GM12873 (cell line): ENCODE measurements at regions not wholly inside any gene's neighbourhood (a gene's known extent, or its start where the extent isn't known, plus 50 kb on each side); places are given as distances from the start of the nearest gene placed in this dataset.

Experiments
- TF ChIP-seq, protein P1 (sequence below): IDR thresholded peaks from 2 replicates; pipeline ENCODE4 v1.5.1; 2012; ENCODE audit warnings: low read depth, mild to moderate bottlenecking, moderate library complexity, low read length, control low read depth; ENCODE audit not compliant: insufficient read depth; ENCODE audit errors: missing control alignments

DNA sequence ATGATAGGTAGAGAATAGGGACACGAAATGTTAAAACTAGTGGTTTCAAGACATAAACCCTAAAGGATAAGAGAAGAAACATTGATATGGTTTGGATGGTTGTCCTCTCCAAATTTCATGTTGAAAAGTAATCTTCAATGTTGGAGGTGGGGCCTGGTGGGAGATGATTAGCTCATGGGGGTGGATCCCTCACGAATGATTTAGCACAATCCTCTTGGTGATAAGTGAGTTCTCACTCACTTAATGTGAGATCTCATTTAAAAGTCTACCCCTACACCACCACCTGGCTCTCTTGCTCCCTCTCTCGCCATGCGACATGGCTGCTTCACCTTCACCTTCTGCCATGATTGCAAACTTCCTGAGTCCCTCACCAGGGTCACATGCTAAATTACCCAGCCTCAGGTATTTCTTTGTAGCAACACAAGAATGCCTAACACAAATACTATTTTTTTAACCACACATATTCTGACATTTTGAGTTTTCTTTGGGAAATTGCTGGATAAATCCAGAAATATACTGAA is 242.4 kb upstream of the PHF14 start:
- TF ChIP-seq, protein P1, sequence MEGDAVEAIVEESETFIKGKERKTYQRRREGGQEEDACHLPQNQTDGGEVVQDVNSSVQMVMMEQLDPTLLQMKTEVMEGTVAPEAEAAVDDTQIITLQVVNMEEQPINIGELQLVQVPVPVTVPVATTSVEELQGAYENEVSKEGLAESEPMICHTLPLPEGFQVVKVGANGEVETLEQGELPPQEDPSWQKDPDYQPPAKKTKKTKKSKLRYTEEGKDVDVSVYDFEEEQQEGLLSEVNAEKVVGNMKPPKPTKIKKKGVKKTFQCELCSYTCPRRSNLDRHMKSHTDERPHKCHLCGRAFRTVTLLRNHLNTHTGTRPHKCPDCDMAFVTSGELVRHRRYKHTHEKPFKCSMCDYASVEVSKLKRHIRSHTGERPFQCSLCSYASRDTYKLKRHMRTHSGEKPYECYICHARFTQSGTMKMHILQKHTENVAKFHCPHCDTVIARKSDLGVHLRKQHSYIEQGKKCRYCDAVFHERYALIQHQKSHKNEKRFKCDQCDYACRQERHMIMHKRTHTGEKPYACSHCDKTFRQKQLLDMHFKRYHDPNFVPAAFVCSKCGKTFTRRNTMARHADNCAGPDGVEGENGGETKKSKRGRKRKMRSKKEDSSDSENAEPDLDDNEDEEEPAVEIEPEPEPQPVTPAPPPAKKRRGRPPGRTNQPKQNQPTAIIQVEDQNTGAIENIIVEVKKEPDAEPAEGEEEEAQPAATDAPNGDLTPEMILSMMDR = no peak

DNA sequence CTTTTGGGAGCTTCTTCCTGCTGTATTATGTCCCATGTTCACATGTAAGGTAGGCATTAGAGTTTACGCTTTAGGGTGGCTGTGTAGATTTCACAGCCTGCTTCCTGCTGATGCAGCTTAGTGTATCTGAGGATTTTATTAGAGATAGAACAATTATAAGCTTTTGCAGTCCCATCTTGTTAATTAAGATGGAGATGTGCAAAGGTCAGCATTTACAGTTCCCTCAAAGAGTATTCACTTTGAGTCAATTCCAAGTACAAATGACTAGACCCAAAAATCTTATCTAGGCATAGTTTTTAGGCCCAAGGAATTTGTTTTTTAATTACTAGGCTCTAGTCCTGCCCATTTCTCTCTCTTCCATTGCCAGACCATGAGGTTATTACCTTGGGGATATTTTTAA is 239.9 kb upstream of the PHF14 start:
- TF ChIP-seq, protein P1 = no peak

DNA sequence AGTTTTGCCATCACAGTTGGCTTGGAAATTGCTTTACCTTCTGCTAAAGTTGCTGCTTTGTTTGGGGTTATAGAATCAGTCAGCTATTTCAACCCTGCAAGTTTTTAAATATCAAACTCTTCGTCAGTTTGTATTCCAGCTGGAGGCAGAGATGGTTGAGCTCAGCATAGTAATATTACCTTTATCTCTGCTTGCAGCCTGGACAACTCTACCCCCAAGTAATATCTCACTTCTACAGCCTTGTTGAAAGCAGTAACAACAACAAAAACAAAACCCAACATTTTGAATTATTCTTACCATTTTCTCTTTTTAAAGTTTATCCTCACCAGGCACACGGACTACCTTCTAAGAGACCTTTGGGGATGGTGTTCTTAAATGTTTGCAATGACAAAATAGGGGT is 239.1 kb upstream of the PHF14 start:
- TF ChIP-seq, protein P1 = no peak

DNA sequence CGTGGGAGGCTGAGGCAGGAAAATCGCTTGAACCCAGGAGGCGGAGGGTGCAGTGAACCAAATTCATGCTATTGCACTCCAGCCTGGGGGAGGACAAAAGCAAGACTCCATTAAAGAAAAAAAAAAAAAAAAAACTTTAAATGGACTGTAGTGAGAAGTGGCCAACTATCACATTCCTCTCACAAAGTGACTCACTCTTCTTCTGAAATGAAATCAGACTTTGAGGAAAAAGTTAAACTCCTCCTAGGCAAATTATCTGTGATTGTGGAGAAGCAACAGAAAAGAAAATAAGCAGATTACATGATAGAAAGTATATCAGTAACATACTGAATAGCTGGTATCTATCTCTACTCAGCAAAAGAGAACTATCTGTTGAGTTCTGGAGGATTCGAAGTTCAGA is 234.3 kb upstream of the PHF14 start:
- TF ChIP-seq, protein P1 = no peak

DNA sequence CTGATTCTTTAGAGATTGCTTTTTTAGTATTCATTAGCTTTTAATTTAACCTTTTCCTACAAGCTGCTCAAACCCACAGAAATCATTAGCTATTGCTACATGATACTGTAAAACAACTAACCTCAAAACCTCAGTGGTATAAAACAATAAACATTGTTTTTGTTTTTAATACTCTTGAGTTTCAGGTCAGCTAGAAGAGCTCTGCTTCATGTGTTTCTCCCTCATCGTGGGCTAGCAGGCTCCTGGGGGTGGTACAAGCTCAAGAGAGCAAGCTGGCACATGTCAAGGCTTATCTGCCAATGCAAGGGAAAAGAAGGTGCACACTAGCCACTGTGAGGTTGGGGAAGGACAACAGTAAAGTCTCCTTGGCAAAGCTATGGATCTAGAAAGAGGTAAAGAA is 232.9 kb upstream of the PHF14 start:
- TF ChIP-seq, protein P1 = no peak

DNA sequence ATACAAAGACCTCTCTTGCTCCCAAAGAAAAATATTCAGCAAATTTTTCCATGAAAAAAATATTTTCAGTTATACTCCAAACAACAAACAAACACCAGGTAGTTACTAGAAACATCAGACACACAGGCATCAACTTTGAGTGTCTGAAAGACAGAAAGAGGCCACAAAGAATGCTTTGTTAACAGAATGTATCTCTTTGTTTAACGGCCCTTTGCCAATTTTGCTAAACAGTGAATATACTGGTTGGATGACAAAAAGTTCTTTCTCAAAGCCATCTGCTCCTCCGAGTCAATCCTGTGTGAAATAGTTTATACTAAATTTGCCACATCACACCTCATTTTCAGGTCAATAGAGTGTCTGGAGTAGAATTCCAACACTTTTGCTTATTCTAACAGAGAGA is 216.7 kb upstream of the PHF14 start:
- TF ChIP-seq, protein P1 = no peak

DNA sequence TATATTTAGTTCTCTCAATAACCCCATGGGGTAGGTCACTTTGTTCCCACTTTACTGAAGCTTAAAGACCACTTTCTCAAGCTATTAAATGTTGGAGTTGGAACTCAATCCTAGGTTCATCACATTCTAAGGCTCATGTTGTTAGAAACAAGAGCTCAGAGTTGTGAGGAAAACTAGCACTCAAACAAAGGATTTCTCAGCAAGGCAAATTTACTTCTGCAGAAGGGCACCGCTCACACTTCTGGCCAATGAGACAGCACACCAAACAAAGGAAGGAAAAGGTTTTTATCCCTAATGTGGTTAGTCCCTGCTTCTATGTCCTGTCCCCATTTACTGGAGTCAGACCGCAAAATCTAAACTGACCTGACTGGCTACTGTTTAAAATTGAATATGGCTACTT is 214.6 kb upstream of the PHF14 start:
- TF ChIP-seq, protein P1 = no peak
